Cerebellar cortex (tissue), 1 donor: ENCODE measurements at regions not wholly inside any gene's neighbourhood (a gene's known extent, or its start where the extent isn't known, plus 50 kb on each side); places are given as distances from the start of the nearest gene placed in this dataset.

ENCODE experiments used
- DNase-seq: peaks from one replicate; pipeline ENCODE4 v3.0.0-alpha.2; 2015; ENCODE audit warnings: low spot score

GRCh38 chr5:158155811-158156505, 297.0 kb upstream of the CLINT1 start:
- DNase-seq = no peak

GRCh38 chr5:158155067-158155466, 296.1 kb upstream of the CLINT1 start:
- no peak for DNase-seq

- DNase-seq = no peak
These were observed 295.5 kb upstream of the CLINT1 start for GRCh38 chr5:158154226-158155005.

GRCh38 chr5:158153508-158153907, 294.6 kb upstream of the CLINT1 start:
- DNase-seq = no peak

GRCh38 chr5:158152136-158152535, 293.2 kb upstream of the CLINT1 start:
- no peak for DNase-seq

- no peak for DNase-seq
These were observed 288.3 kb upstream of the CLINT1 start for GRCh38 chr5:158147227-158147626.

- no peak for DNase-seq
These were observed 286.9 kb upstream of the CLINT1 start for GRCh38 chr5:158145827-158146226.

GRCh38 chr5:158143081-158143480, 284.1 kb upstream of the CLINT1 start:
- no peak for DNase-seq

GRCh38 chr5:158142156-158142555, 283.2 kb upstream of the CLINT1 start:
- no peak for DNase-seq

GRCh38 chr5:158140120-158140731, 281.3 kb upstream of the CLINT1 start:
- no peak for DNase-seq

- DNase-seq = no peak
These were observed 280.2 kb upstream of the CLINT1 start for GRCh38 chr5:158139161-158139560.

GRCh38 chr5:158135682-158136179, 276.8 kb upstream of the CLINT1 start:
- DNase-seq = no peak

GRCh38 chr5:158133369-158133768, 274.4 kb upstream of the CLINT1 start:
- DNase-seq = no peak

GRCh38 chr5:158127536-158127935, 268.6 kb upstream of the CLINT1 start:
- no peak for DNase-seq

- DNase-seq = no peak
These were observed 267.8 kb upstream of the CLINT1 start for GRCh38 chr5:158126442-158127405.

GRCh38 chr5:158124606-158125316, 265.8 kb upstream of the CLINT1 start:
- no peak for DNase-seq

- DNase-seq = no peak
These were observed 264.6 kb upstream of the CLINT1 start for GRCh38 chr5:158123595-158123994.

- DNase-seq = no peak
These were observed 262.7 kb upstream of the CLINT1 start for GRCh38 chr5:158121678-158122077.

- no peak for DNase-seq
These were observed 261.8 kb upstream of the CLINT1 start for GRCh38 chr5:158120760-158121159.

GRCh38 chr5:158119961-158120723, 261.2 kb upstream of the CLINT1 start:
- DNase-seq = no peak
